ENCODE measurements at regions not wholly inside any gene's neighbourhood (a gene's known extent, or its start where the extent isn't known, plus 50 kb on each side); places are given as distances from the start of the nearest gene placed in this dataset.

DNA sequence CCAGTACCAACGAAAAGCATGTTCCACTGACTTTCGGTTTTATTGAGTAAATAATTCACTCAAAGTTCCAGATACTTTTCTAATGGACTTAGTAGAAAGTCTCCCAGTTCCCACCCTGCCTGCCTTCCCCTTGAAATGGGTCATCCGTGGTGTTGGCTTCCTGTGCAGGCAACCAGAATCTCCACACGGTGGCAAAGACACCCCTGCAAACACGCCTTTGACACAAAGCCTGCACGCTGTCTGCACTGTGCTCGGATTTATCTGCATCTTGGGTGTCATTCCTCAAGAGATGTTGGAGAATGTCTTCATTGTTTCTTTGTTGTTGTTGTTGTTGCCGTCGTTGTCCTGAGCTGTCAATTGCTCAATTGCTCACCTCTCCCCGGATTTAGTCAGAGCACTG lies 150.0 kb upstream of the IRX2 start:
- Mint-ChIP-seq H3K36me3 (ENCODE audit: unreplicated experiment) (peaks cover 5% of the 10 kb centered on the region), H3K27ac (ENCODE audit: unreplicated experiment) (no peak overlapping the region), H3K9me3 (ENCODE audit: unreplicated experiment) (peaks cover 2% of the 10 kb centered on the region), H3K4me3 (ENCODE audit: unreplicated experiment) (no peak overlapping the region), H3K27me3 (ENCODE audit: unreplicated experiment) (peaks cover 2% of the 10 kb centered on the region), H3K4me1 (ENCODE audit: low read depth, unreplicated experiment) (no peaks in the 10 kb centered on the region)
- no peak for DNase-seq
- TF ChIP-seq, protein P1, sequence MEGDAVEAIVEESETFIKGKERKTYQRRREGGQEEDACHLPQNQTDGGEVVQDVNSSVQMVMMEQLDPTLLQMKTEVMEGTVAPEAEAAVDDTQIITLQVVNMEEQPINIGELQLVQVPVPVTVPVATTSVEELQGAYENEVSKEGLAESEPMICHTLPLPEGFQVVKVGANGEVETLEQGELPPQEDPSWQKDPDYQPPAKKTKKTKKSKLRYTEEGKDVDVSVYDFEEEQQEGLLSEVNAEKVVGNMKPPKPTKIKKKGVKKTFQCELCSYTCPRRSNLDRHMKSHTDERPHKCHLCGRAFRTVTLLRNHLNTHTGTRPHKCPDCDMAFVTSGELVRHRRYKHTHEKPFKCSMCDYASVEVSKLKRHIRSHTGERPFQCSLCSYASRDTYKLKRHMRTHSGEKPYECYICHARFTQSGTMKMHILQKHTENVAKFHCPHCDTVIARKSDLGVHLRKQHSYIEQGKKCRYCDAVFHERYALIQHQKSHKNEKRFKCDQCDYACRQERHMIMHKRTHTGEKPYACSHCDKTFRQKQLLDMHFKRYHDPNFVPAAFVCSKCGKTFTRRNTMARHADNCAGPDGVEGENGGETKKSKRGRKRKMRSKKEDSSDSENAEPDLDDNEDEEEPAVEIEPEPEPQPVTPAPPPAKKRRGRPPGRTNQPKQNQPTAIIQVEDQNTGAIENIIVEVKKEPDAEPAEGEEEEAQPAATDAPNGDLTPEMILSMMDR (IDR thresholded peaks at IDR 0.05; ENCODE audit: partially characterized antibody, unreplicated experiment), result no peak

DNA sequence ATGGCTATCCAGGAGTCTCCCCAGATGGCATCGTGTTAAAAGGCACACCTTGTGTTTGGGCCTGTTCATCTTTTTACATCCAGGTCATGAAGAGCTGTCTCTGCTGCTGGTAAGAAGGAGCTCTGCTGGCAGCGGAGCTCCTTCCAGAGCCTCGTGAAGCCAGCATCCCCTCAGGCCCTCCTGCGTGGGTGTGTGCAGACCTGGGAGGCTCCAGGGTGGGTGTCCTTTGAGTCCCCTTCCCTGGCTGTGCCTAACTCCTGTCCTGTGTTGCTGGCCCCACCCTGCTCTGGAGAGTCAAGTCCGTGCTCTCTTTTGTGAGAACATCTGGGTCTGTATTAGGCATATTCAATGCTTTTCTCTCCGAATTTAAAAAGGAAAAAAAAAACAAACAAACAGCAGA lies 149.6 kb upstream of the IRX2 start:
- no peaks in the 10 kb centered on the region for H3K4me1 Mint-ChIP-seq (ENCODE audit: low read depth, unreplicated experiment)
- H3K4me3 Mint-ChIP-seq (ENCODE audit: unreplicated experiment), result no peak overlapping the region
- no peak overlapping the region for H3K27ac Mint-ChIP-seq (ENCODE audit: unreplicated experiment)
- peaks cover 5% of the 10 kb centered on the region for H3K36me3 Mint-ChIP-seq (ENCODE audit: unreplicated experiment)
- DNase-seq, result no peak
- H3K9me3 Mint-ChIP-seq (ENCODE audit: unreplicated experiment), result peaks cover 2% of the 10 kb centered on the region
- TF ChIP-seq, protein P1 (IDR thresholded peaks at IDR 0.05; ENCODE audit: partially characterized antibody, unreplicated experiment), result no peak
- H3K27me3 Mint-ChIP-seq (ENCODE audit: unreplicated experiment), result peaks cover 2% of the 10 kb centered on the region

DNA sequence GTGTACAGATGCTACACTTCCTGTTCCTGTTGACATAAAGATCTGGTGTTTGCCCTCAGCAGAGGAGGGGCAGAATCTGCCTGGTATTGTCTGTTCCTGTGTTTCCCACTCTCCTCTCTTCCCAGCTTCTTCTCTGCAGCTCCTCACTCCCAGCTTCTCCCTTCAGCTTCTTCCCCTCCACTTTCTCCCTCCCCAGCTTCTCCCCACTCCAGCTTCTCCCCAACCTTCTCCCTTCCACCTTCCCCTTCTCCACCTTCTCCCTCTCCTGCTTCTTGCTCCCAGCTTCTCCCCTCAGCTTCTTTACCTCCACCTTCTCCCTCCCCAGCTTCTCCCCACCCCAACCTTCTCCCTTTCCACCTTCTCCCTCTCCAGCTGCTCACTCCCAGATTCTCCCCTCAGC lies 148.9 kb upstream of the IRX2 start:
- Mint-ChIP-seq H3K27me3 (ENCODE audit: unreplicated experiment) (no peaks in the 10 kb centered on the region), H3K4me3 (ENCODE audit: unreplicated experiment) (no peak overlapping the region), H3K9me3 (ENCODE audit: unreplicated experiment) (peaks cover 2% of the 10 kb centered on the region), H3K36me3 (ENCODE audit: unreplicated experiment) (peaks cover 5% of the 10 kb centered on the region), H3K27ac (ENCODE audit: unreplicated experiment) (no peak overlapping the region), H3K4me1 (ENCODE audit: low read depth, unreplicated experiment) (no peaks in the 10 kb centered on the region)
- TF ChIP-seq, protein P1 (IDR thresholded peaks at IDR 0.05; ENCODE audit: partially characterized antibody, unreplicated experiment), result no peak
- DNase-seq, result no peak

DNA sequence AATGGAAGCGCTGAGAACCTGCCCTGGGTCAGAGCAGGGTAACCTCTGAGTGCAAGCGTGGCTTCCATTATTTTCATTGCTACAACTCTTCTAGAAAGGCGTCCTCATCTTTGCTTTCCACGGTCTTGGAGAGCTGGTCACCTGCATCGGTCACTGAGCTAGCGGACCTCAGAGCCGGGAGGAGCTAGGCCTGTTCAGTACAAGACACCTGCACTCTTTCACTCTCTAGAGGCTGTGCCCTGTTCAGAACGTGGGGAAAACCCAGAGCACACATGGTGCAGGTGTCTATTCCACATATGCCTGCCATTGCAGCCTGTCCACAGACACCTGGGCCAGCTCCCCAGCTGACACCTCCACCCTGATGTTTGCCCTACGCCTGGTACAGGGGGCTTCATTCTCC lies 147.8 kb upstream of the IRX2 start:
- H3K9me3 Mint-ChIP-seq (ENCODE audit: unreplicated experiment), result peaks cover 9% of the 10 kb centered on the region
- TF ChIP-seq, protein P1 (IDR thresholded peaks at IDR 0.05; ENCODE audit: partially characterized antibody, unreplicated experiment), result no peak
- H3K27ac Mint-ChIP-seq (ENCODE audit: unreplicated experiment), result no peak overlapping the region
- H3K4me3 Mint-ChIP-seq (ENCODE audit: unreplicated experiment), result no peak overlapping the region
- peaks cover 5% of the 10 kb centered on the region for H3K36me3 Mint-ChIP-seq (ENCODE audit: unreplicated experiment)
- peaks cover 3% of the 10 kb centered on the region for H3K27me3 Mint-ChIP-seq (ENCODE audit: unreplicated experiment)
- no peak for DNase-seq
- H3K4me1 Mint-ChIP-seq (ENCODE audit: low read depth, unreplicated experiment), result peaks cover 9% of the 10 kb centered on the region

DNA sequence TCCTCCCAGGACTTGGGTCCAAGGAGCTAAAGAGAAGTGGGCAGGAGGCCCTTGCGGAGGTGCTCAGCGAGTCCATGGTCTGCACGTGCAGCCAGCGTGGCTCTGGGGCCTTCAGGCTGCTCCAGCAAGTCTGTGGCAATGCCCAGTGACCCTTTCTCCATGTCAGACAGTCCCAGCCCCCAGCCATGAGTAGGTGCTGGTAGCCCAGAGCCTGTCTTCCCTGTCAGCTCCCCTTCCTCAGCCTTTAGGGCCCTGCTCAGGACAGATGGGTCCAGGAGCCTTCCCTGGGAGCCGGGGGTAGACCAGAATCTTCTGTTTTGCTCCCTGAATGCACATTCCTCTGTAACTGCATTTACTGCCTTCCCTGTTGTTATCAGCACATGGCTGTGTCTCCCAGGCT lies 147.2 kb upstream of the IRX2 start:
- TF ChIP-seq, protein P1 (IDR thresholded peaks at IDR 0.05; ENCODE audit: partially characterized antibody, unreplicated experiment), result no peak
- Mint-ChIP-seq H3K9me3 (ENCODE audit: unreplicated experiment) (peaks cover 10% of the 10 kb centered on the region), H3K27ac (ENCODE audit: unreplicated experiment) (no peak overlapping the region), H3K27me3 (ENCODE audit: unreplicated experiment) (peaks cover 3% of the 10 kb centered on the region), H3K4me1 (ENCODE audit: low read depth, unreplicated experiment) (peaks cover 15% of the 10 kb centered on the region), H3K4me3 (ENCODE audit: unreplicated experiment) (no peak overlapping the region), H3K36me3 (ENCODE audit: unreplicated experiment) (peaks cover 5% of the 10 kb centered on the region)
- no peak for DNase-seq

Measured in glutamatergic neuron (in vitro differentiated cells).